ENCODE measurements at regions not wholly inside any gene's neighbourhood (a gene's known extent, or its start where the extent isn't known, plus 50 kb on each side); places are given as distances from the start of the nearest gene placed in this dataset.

DNA sequence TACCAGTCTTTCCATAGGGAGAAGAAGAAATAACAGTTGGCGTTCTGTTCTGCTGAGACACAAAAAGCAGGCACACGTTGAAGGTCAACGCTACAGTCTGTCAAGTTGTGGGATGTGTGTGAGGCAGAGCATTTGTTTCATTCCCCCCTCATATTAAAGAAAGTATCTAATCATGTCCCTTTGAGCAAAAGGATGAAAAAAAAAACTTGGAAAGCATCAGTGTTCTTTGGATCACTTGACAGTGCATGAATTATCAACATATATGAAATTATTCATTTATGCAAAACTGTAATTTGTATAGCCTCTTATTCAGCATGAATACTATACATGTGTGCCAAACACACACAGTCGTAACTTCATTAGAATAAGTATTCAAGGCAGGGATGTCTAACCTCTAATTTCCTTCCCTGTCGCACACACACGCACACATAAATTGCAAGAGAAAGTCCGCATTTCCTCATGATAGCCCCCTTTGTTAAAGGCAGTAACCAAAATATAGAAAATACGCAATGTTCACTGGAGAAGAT is 228.6 kb downstream of the RND3 start:
- Histone ChIP-seq H3K36me3 (ENCODE audit: control insufficient read depth in 2 of 2, extremely low read depth in 1 of 2, insufficient read depth in 2 of 2, low read length in 2 of 2) (no peaks in the 10 kb centered on the region), H3K27ac (ENCODE audit: control insufficient read depth, insufficient read depth, low read length) (no peak overlapping the region), H4K20me1 (ENCODE audit: control insufficient read depth, extremely low read depth, insufficient read depth, low read length) (no peaks in the 10 kb centered on the region), H3K4me1 (ENCODE audit: control insufficient read depth, extremely low read depth, insufficient read depth, low read length) (no peaks in the 10 kb centered on the region), H3K79me2 (ENCODE audit: control insufficient read depth, insufficient read depth, low read length) (no peaks in the 10 kb centered on the region), H3K9me3 (ENCODE audit: control insufficient read depth, low read depth, low read length) (no peaks in the 10 kb centered on the region), H3K9ac (ENCODE audit: control insufficient read depth, extremely low read depth, insufficient read depth, low read length) (no peak overlapping the region), H3K27me3 (ENCODE audit: control insufficient read depth, extremely low read depth, insufficient read depth, low read length) (no peaks in the 10 kb centered on the region), H3K4me2 (ENCODE audit: control insufficient read depth, extremely low read depth, insufficient read depth, low read depth, low read length) (no peak overlapping the region), H3K4me3 (ENCODE audit: control insufficient read depth in 2 of 3, extremely low read depth in 1 of 3, insufficient read depth in 2 of 3, low read depth in 1 of 3, low read length in 3 of 3) (no peak overlapping the region), H3K9me1 (ENCODE audit: control insufficient read depth, extremely low read depth, insufficient read depth, low read length) (no peaks in the 10 kb centered on the region), H2AFZ (ENCODE audit: control insufficient read depth, low read length) (no peak overlapping the region)
- dilution Hi-C loops (cut with MboI; ENCODE audit: extremely low pct_ligation_motif_present, low sequenced_read_pairs) = no loop called here
- no peak for TF ChIP-seq EZH2 (IDR thresholded peaks at IDR 0.05; ENCODE audit: low read length)
- TF ChIP-seq, protein P1, sequence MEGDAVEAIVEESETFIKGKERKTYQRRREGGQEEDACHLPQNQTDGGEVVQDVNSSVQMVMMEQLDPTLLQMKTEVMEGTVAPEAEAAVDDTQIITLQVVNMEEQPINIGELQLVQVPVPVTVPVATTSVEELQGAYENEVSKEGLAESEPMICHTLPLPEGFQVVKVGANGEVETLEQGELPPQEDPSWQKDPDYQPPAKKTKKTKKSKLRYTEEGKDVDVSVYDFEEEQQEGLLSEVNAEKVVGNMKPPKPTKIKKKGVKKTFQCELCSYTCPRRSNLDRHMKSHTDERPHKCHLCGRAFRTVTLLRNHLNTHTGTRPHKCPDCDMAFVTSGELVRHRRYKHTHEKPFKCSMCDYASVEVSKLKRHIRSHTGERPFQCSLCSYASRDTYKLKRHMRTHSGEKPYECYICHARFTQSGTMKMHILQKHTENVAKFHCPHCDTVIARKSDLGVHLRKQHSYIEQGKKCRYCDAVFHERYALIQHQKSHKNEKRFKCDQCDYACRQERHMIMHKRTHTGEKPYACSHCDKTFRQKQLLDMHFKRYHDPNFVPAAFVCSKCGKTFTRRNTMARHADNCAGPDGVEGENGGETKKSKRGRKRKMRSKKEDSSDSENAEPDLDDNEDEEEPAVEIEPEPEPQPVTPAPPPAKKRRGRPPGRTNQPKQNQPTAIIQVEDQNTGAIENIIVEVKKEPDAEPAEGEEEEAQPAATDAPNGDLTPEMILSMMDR (optimal IDR thresholded peaks at IDR 0.05 in 1 of 3, IDR thresholded peaks at IDR 0.05 in 1 of 3, conservative IDR thresholded peaks at IDR 0.05 in 1 of 3; ENCODE audit: extremely low read depth in 1 of 3, insufficient read depth in 2 of 3, low read length in 3 of 3) = no peak
- DNase-seq (ENCODE audit: low read depth, low spot score) (no peak), FAIRE-seq (no peak)

DNA sequence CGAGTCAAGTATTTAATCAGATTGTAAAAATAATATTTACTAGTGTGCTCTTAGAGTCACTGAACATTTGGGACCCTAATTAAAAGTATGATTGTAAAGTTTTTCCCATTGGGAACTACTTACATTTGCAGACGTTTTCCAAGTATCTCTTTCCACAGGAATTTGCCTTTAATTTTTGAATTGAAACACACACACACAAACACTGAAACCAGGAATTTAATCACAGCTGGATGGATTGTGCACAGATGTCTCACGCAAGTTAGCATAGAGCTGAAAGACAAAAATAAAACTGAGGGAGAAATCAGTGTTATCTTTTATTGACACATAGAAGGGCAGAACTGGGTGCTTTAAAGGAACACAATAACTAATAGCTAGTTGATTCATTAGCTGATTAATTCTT is 230.7 kb downstream of the RND3 start:
- DNase-seq (ENCODE audit: low read depth, low spot score) = no peak
- TF ChIP-seq, protein P1 (optimal IDR thresholded peaks at IDR 0.05 in 1 of 3, IDR thresholded peaks at IDR 0.05 in 1 of 3, conservative IDR thresholded peaks at IDR 0.05 in 1 of 3; ENCODE audit: extremely low read depth in 1 of 3, insufficient read depth in 2 of 3, low read length in 3 of 3) = no peak
- TF ChIP-seq EZH2 (IDR thresholded peaks at IDR 0.05; ENCODE audit: low read length) = no peak
- dilution Hi-C loops (cut with MboI; ENCODE audit: extremely low pct_ligation_motif_present, low sequenced_read_pairs) = no loop called here

More for the DNA sequence above, 230.7 kb downstream of the RND3 start:
- H3K79me2 ChIP-seq (ENCODE audit: control insufficient read depth, insufficient read depth, low read length) = no peaks in the 10 kb centered on the region
- no peaks in the 10 kb centered on the region for H3K36me3 ChIP-seq (ENCODE audit: control insufficient read depth in 2 of 2, extremely low read depth in 1 of 2, insufficient read depth in 2 of 2, low read length in 2 of 2)
- no peak overlapping the region for H2AFZ ChIP-seq (ENCODE audit: control insufficient read depth, low read length)
- no peaks in the 10 kb centered on the region for H3K9me3 ChIP-seq (ENCODE audit: control insufficient read depth, low read depth, low read length)
- FAIRE-seq = no peak
- no peak overlapping the region for H3K9ac ChIP-seq (ENCODE audit: control insufficient read depth, extremely low read depth, insufficient read depth, low read length)
- H3K4me2 ChIP-seq (ENCODE audit: control insufficient read depth, extremely low read depth, insufficient read depth, low read depth, low read length) = no peak overlapping the region
- H3K27me3 ChIP-seq (ENCODE audit: control insufficient read depth, extremely low read depth, insufficient read depth, low read length) = no peaks in the 10 kb centered on the region
- H3K9me1 ChIP-seq (ENCODE audit: control insufficient read depth, extremely low read depth, insufficient read depth, low read length) = no peaks in the 10 kb centered on the region
- H3K4me1 ChIP-seq (ENCODE audit: control insufficient read depth, extremely low read depth, insufficient read depth, low read length) = no peaks in the 10 kb centered on the region
- H3K27ac ChIP-seq (ENCODE audit: control insufficient read depth, insufficient read depth, low read length) = no peak overlapping the region
- no peaks in the 10 kb centered on the region for H4K20me1 ChIP-seq (ENCODE audit: control insufficient read depth, extremely low read depth, insufficient read depth, low read length)
- H3K4me3 ChIP-seq (ENCODE audit: control insufficient read depth in 2 of 3, extremely low read depth in 1 of 3, insufficient read depth in 2 of 3, low read depth in 1 of 3, low read length in 3 of 3) = no peak overlapping the region

All from keratinocyte (primary cell).